ENCODE measurements at regions not wholly inside any gene's neighbourhood (a gene's known extent, or its start where the extent isn't known, plus 50 kb on each side); places are given as distances from the start of the nearest gene placed in this dataset.

DNA sequence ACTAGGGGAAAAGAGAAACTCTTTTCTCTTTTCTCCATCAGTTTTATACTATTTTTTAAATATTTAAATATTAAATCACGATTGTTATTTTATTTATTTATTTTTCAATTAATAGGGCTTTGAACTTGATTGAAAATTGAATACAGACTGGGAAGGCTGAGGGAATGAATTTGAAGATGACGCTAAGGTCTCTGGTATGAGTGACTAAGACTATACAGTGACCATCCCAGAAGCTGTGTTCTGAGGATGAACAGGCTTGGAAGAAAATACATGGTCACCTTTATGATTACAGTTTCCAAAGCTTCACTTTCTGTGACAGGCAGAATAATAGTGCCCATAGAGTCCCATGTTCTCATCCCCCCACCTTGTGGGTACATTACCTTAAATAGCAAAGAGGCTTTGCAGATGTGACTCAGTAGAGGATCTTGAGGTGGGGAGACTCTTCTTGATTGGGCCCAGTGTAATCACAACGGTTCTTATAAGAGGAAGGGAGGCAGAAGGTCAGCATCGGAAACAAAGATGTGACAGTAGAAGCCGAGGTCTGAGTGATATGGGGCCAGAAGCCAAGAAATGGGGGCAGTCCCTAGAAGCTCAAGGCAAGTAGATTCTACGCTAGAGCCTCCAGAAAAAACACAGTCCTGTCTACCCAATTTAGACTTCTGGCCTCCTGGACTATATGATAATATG lies 51.0 kb upstream of the LPP start:
- DNase-seq (ENCODE audit: low spot score): no peak

DNA sequence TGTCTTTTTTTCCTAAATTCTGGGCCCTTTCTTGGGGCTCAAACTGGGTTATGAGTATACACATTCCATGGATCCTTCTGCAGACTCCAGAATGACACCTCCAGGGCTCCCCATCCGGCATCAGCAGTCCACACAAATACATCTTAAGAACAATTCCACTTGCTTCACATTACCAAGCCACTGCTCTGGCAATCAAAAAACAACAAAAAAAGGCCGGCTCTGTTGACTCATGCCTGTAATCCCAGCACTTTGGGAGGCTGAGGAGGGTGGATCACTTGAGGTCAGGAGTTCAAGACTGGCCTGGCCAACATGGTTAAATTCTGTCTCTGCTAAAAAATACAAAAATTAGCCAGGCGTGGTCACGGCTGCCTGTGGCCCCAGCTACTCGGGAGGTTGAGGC lies 49.9 kb upstream of the LPP start:
- no peak for DNase-seq (ENCODE audit: low spot score)

Data from kidney tubule cell (primary cell).